Psoas muscle (tissue), 7 donors: ENCODE measurements at regions not wholly inside any gene's neighbourhood (a gene's known extent, or its start where the extent isn't known, plus 50 kb on each side); places are given as distances from the start of the nearest gene placed in this dataset.

Source experiments
- ATAC-seq, 4 donors: fragments of 200-7000 bp; cut with Tn5 transposase; one replicate each; pipeline ENCODE4 v1.9.1; 2020; ENCODE audit warnings: moderate library complexity in 3 of 4, mild to moderate bottlenecking in 2 of 4
- DNase-seq, 2 donors: peaks; one replicate each; pipeline ENCODE4 v3.0.0-alpha.2; 2020
- H3K27ac ChIP-seq: fragments of 200-600 bp; one replicate; pipeline ENCODE4 v1.8.0; 2022
- H3K27me3 ChIP-seq, 3 donors: fragments of 200-600 bp in 1 of 3; one replicate each; pipeline versions ENCODE4 v1.6.1 to v1.8.0; 2013 to 2022; ENCODE audit warnings: low read length in 2 of 3, mild to moderate bottlenecking in 2 of 3, moderate library complexity in 1 of 3; ENCODE audit not compliant: insufficient read depth in 3 of 3
- H3K36me3 ChIP-seq, 2 donors: fragments of 200-600 bp in 1 of 2; one replicate each; pipeline versions ENCODE4 v1.6.1 to v1.8.0; 2013 to 2022; ENCODE audit warnings: low read depth in 1 of 2, mild to moderate bottlenecking in 1 of 2, moderate library complexity in 1 of 2; ENCODE audit not compliant: insufficient read depth in 1 of 2
- H3K4me1 ChIP-seq: fragments of 200-600 bp; one replicate; pipeline ENCODE4 v1.8.0; 2022
- H3K4me3 ChIP-seq: fragments of 200-600 bp; one replicate; pipeline ENCODE4 v1.8.0; 2022; ENCODE audit warnings: mild to moderate bottlenecking
- H3K9me3 ChIP-seq: fragments of 200-600 bp; one replicate; pipeline ENCODE4 v1.8.0; 2022
- WGBS, 3 donors: extraction: QIAGEN DNeasy Blood & Tissue Kit; methylation state at CpG; one replicate each; pipeline versions ENCODE4 v1.1.6 to v1.1.7; 2013; 5-methylcytosine and 5-hydroxymethylcytosine counted together
- intact Hi-C, 2 donors: fragments of 100-400 bp; cut with DNase I; formaldehyde crosslinking; loops; one replicate each; pipeline versions ENCODE4 v1.11.0 to v1.14.2; 2022
- TF ChIP-seq, protein P1 (sequence below): fragments of 200-600 bp; IDR thresholded peaks from one replicate; pipeline ENCODE4 v1.8.0; 2022; ENCODE audit warnings: antibody characterized with exemption
- donor health status: healthy with polysubstance abuse.
- donor health status: DM: no; HTN: no; CAD: no; lungs with moderate emphysema.
- donor health status: Bipolar disorder and iron deficiency.
- donor health status: healthy.
- donor health status: DM: yes; HTN: yes; CAD: no.
- donor health status: DM: no; HTN: no; CAD: no.
- donor health status: DM: yes; HTN: yes; CAD: no.

GRCh38 chr10:59517341-59517899 lies 155.1 kb upstream of the FAM13C start:
- Histone ChIP-seq H3K9me3 (no peaks in the 10 kb centered on the region), H3K4me3 (no peak overlapping the region), H3K27ac (no peak overlapping the region), H3K4me1 (no peaks in the 10 kb centered on the region), H3K36me3 (no peaks in the 10 kb centered on the region), H3K27me3 (no peaks in the 10 kb centered on the region)
- intact Hi-C loops, result no loop called here
- WGBS, 3 donors, result 49 to 57% (median 51%) methylated on average over 7 of the region's 7 CpGs
- TF ChIP-seq, protein P1, sequence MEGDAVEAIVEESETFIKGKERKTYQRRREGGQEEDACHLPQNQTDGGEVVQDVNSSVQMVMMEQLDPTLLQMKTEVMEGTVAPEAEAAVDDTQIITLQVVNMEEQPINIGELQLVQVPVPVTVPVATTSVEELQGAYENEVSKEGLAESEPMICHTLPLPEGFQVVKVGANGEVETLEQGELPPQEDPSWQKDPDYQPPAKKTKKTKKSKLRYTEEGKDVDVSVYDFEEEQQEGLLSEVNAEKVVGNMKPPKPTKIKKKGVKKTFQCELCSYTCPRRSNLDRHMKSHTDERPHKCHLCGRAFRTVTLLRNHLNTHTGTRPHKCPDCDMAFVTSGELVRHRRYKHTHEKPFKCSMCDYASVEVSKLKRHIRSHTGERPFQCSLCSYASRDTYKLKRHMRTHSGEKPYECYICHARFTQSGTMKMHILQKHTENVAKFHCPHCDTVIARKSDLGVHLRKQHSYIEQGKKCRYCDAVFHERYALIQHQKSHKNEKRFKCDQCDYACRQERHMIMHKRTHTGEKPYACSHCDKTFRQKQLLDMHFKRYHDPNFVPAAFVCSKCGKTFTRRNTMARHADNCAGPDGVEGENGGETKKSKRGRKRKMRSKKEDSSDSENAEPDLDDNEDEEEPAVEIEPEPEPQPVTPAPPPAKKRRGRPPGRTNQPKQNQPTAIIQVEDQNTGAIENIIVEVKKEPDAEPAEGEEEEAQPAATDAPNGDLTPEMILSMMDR, result no peak
- no peak for ATAC-seq
- no peak for DNase-seq

- 47 to 55% (median 48%) methylated on average over 3 of the region's 3 CpGs for WGBS, 3 donors
- intact Hi-C loops, result no loop called here
- Histone ChIP-seq H3K9me3 (no peaks in the 10 kb centered on the region), H3K27ac (no peak overlapping the region), H3K4me1 (no peaks in the 10 kb centered on the region), H3K27me3 (no peaks in the 10 kb centered on the region), H3K4me3 (no peak overlapping the region), H3K36me3 (no peaks in the 10 kb centered on the region)
- DNase-seq, result no peak
- ATAC-seq, result no peak
- TF ChIP-seq, protein P1, result no peak
Observed at GRCh38 chr10:59513558-59513957, 151.2 kb upstream of the FAM13C start.

- WGBS, 3 donors, result 92 to 97% (median 96%) methylated on average over 3 of the region's 3 CpGs
- Histone ChIP-seq H3K27me3 (no peaks in the 10 kb centered on the region), H3K9me3 (no peaks in the 10 kb centered on the region), H3K36me3 (no peaks in the 10 kb centered on the region), H3K27ac (no peak overlapping the region), H3K4me1 (no peaks in the 10 kb centered on the region), H3K4me3 (no peak overlapping the region)
- DNase-seq (no peak), ATAC-seq (no peak)
- TF ChIP-seq, protein P1, result no peak
- intact Hi-C loops, result no loop called here
Observed at GRCh38 chr10:59512951-59513350, 150.6 kb upstream of the FAM13C start.

- TF ChIP-seq, protein P1, result no peak
- WGBS, 3 donors, result 56 to 63% (median 57%) methylated on average over 1 of the region's 1 CpG
- intact Hi-C loops, result no loop called here
Observed at GRCh38 chr10:59508956-59509355, 146.6 kb upstream of the FAM13C start.

GRCh38 chr10:59508296-59508695 lies 145.9 kb upstream of the FAM13C start:
- Histone ChIP-seq H3K9me3 (no peaks in the 10 kb centered on the region), H3K4me3 (no peak overlapping the region), H3K36me3 (no peaks in the 10 kb centered on the region), H3K4me1 (no peaks in the 10 kb centered on the region), H3K27me3 (no peaks in the 10 kb centered on the region), H3K27ac (no peak overlapping the region)
- DNase-seq (no peak), ATAC-seq (no peak)
- intact Hi-C loops, result no loop called here
- TF ChIP-seq, protein P1, result no peak
- 56 to 81% (median 61%) methylated on average over 3 of the region's 3 CpGs for WGBS, 3 donors

More at GRCh38 chr10:59508956-59509355, 146.6 kb upstream of the FAM13C start:
- Histone ChIP-seq H3K9me3 (no peaks in the 10 kb centered on the region), H3K27ac (no peak overlapping the region), H3K27me3 (no peaks in the 10 kb centered on the region), H3K4me3 (no peak overlapping the region), H3K36me3 (no peaks in the 10 kb centered on the region), H3K4me1 (no peaks in the 10 kb centered on the region)
- DNase-seq (no peak), ATAC-seq (no peak)
